CD14-positive monocyte (primary cell): ENCODE measurements at regions not wholly inside any gene's neighbourhood (a gene's known extent, or its start where the extent isn't known, plus 50 kb on each side); places are given as distances from the start of the nearest gene placed in this dataset.

Experiments used
- DNase-seq, 3 donors: peaks; one replicate each; pipeline ENCODE4 v3.0.0-alpha.2; 2011 to 2022
- H2AFZ ChIP-seq: 2 replicates; pipeline ENCODE4 v1.6.0; 2012; ENCODE audit warnings: mild to moderate bottlenecking, low read depth, low read length, inconsistent platforms; ENCODE audit not compliant: insufficient read depth, poor library complexity, severe bottlenecking
- H3K27ac ChIP-seq, 2 donors: 1 replicate in 1 of 2; 2 replicates in 1 of 2; pipeline ENCODE4 v1.5.1; 2012 to 2013; ENCODE audit warnings: low read length in 2 of 2, control low read depth in 1 of 2, inconsistent platforms in 1 of 2, low read depth in 1 of 2, mild to moderate bottlenecking in 1 of 2
- H3K27me3 ChIP-seq, 2 donors: one replicate each; pipeline versions ENCODE4 v1.6.0 to v1.6.1; 2011 to 2013; ENCODE audit warnings: low read length in 2 of 2; ENCODE audit not compliant: control insufficient read depth in 2 of 2, insufficient read depth in 2 of 2
- H3K36me3 ChIP-seq, 2 donors: replicated peaks in 1 of 2; 1 replicate in 1 of 2; 2 replicates in 1 of 2; pipeline versions ENCODE4 v1.5.1 to v1.6.1; 2012 to 2013; ENCODE audit warnings: low read length in 2 of 2, control low read depth in 1 of 2, inconsistent platforms in 1 of 2, mild to moderate bottlenecking in 1 of 2; ENCODE audit not compliant: insufficient read depth in 2 of 2, control insufficient read depth in 1 of 2
- H3K4me1 ChIP-seq, 2 donors: 1 replicate in 1 of 2; 2 replicates in 1 of 2; pipeline versions ENCODE4 v1.5.1 to v1.6.1; 2012 to 2013; ENCODE audit warnings: low read length in 2 of 2, control low read depth in 1 of 2, inconsistent platforms in 1 of 2, mild to moderate bottlenecking in 1 of 2, moderate library complexity in 1 of 2; ENCODE audit not compliant: insufficient read depth in 2 of 2, control insufficient read depth in 1 of 2
- H3K4me2 ChIP-seq: replicated peaks from 2 replicates; pipeline ENCODE3; 2012; ENCODE audit warnings: low read length, moderate library complexity, mild to moderate bottlenecking; ENCODE audit not compliant: poor library complexity, severe bottlenecking; ENCODE audit errors: extremely low read depth
- H3K4me3 ChIP-seq, 3 experiments: fragments of 200-600 bp in 1 of 3; sonication (generic) in 1 of 3; replicated peaks in 1 of 3; 1 replicate in 2 of 3; 2 replicates in 1 of 3; pipeline ENCODE4 v1.5.1; 2011 to 2013; ENCODE audit warnings: low read length in 3 of 3, mild to moderate bottlenecking in 3 of 3, control low read depth in 2 of 3, low read depth in 2 of 3, inconsistent platforms in 1 of 3, moderate library complexity in 1 of 3
- H3K79me2 ChIP-seq: 2 replicates; pipeline ENCODE4 v1.6.0; 2012; ENCODE audit warnings: mild to moderate bottlenecking, control low read depth, inconsistent platforms, low read length, moderate library complexity; ENCODE audit not compliant: insufficient read depth
- H3K9ac ChIP-seq: 2 replicates; pipeline ENCODE4 v1.6.0; 2017; ENCODE audit warnings: low read length, mild to moderate bottlenecking; ENCODE audit not compliant: insufficient read depth, poor library complexity, severe bottlenecking
- H3K9me3 ChIP-seq, 2 donors: replicated peaks in 1 of 2; 1 replicate in 1 of 2; 2 replicates in 1 of 2; pipeline versions ENCODE4 v1.5.1 to v1.6.1; 2012 to 2013; ENCODE audit warnings: low read length in 2 of 2, control low read depth in 1 of 2; ENCODE audit not compliant: control insufficient read depth in 1 of 2, insufficient read depth in 1 of 2
- H4K20me1 ChIP-seq: 2 replicates; pipeline ENCODE4 v1.6.0; 2012; ENCODE audit warnings: mild to moderate bottlenecking, low read length, control low read depth, moderate library complexity; ENCODE audit not compliant: insufficient read depth
- H3K27ac Mint-ChIP-seq, 7 donors: one replicate each; pipeline ENCODE4 v1.8.0; 2020; ENCODE audit warnings: mild to moderate bottlenecking in 7 of 7, mixed read lengths in 7 of 7, moderate library complexity in 6 of 7, inconsistent platforms in 2 of 7
- H3K27me3 Mint-ChIP-seq, 3 donors: one replicate each; pipeline ENCODE4 v1.8.0; 2021 to 2022; ENCODE audit warnings: low read depth in 3 of 3, mild to moderate bottlenecking in 3 of 3, mixed read lengths in 3 of 3, moderate library complexity in 3 of 3, inconsistent platforms in 1 of 3
- H3K36me3 Mint-ChIP-seq, 2 donors: one replicate each; pipeline ENCODE4 v1.8.0; 2020; ENCODE audit warnings: mixed read lengths in 2 of 2, inconsistent platforms in 1 of 2, mild to moderate bottlenecking in 1 of 2
- H3K4me1 Mint-ChIP-seq: one replicate; pipeline ENCODE4 v1.8.0; 2020; ENCODE audit warnings: mild to moderate bottlenecking, mixed read lengths
- H3K4me3 Mint-ChIP-seq, 2 donors: one replicate each; pipeline ENCODE4 v1.8.0; 2020; ENCODE audit warnings: mild to moderate bottlenecking in 2 of 2, mixed read lengths in 2 of 2, moderate library complexity in 1 of 2
- H3K9me3 Mint-ChIP-seq, 7 donors: one replicate each; pipeline ENCODE4 v1.8.0; 2020 to 2022; ENCODE audit warnings: mixed read lengths in 7 of 7, mild to moderate bottlenecking in 6 of 7, moderate library complexity in 6 of 7, inconsistent platforms in 2 of 7
- WGBS: methylation state at CpG from one replicate; pipeline ENCODE4 v1.1.5; 2013; ENCODE audit warnings: missing lambda C conversion rate; ENCODE audit not compliant: insufficient coverage; 5-methylcytosine and 5-hydroxymethylcytosine counted together
- intact Hi-C, 2 donors: fragments of 100-400 bp; cut with micrococcal nuclease; formaldehyde crosslinking; loops; one replicate each; pipeline versions ENCODE4 v1.15.0 to v1.15.1; 2023
- TF ChIP-seq, protein P1 (sequence below): fragments of 200-600 bp; IDR thresholded peaks from one replicate; pipeline ENCODE4 v1.8.0; 2022; ENCODE audit warnings: antibody characterized with exemption, mild to moderate bottlenecking

DNA sequence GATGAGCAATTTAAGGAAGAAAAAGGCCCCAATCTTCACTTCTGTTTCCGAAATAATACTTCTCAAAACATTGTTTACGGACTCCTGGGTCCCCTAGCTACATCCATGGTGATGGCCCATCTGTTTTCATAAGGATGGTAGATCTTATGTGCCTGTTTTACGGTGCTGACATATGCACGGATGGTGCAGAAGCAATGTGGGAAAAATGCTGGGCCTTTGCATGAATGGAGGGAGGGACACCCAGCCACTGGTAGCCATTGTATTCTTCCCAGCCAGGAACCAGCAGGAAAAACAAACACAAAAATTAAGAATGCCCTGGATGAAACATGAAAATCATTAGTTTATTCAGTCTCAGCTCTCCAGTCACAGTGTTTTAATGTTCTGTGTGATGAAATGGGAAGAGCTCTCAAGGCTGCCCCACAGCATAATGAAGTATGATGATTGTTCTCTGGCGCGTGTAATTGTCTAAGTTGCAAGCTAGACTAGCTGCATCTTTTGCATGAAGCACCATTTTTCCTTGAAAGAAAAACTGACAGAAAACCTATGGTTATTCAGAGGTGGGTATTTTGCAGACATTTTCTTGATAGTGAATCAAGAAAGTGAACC, 1201.1 kb upstream of the SLC10A2 start:
- DNase-seq, result no peak
- Histone ChIP-seq H4K20me1 (no peaks in the 10 kb centered on the region), H3K4me3 (no peak overlapping the region), H3K36me3 (no peaks in the 10 kb centered on the region), H3K9me3 (peaks cover 0 to 15% of the 10 kb centered on the region in 2 donors), H3K27ac (no peak overlapping the region), H3K9ac (no peak overlapping the region), H3K4me2 (no peak overlapping the region), H3K79me2 (no peaks in the 10 kb centered on the region), H3K27me3 (no peaks in the 10 kb centered on the region), H2AFZ (no peak overlapping the region), H3K4me1 (no peaks in the 10 kb centered on the region)
- H3K9me3 Mint-ChIP-seq, result peaks cover 0 to 10% (median 5%) of the 10 kb centered on the region in 7 donors
- H3K36me3 Mint-ChIP-seq, result no peaks in the 10 kb centered on the region
- no peaks in the 10 kb centered on the region for H3K4me1 Mint-ChIP-seq
- no peak overlapping the region for H3K27ac Mint-ChIP-seq
- H3K27me3 Mint-ChIP-seq, result no peaks in the 10 kb centered on the region
- intact Hi-C loops, result no loop called here
- WGBS, result 100% methylated on average over 2 of the region's 6 CpGs
- no peak overlapping the region for H3K4me3 Mint-ChIP-seq
- TF ChIP-seq, protein P1, sequence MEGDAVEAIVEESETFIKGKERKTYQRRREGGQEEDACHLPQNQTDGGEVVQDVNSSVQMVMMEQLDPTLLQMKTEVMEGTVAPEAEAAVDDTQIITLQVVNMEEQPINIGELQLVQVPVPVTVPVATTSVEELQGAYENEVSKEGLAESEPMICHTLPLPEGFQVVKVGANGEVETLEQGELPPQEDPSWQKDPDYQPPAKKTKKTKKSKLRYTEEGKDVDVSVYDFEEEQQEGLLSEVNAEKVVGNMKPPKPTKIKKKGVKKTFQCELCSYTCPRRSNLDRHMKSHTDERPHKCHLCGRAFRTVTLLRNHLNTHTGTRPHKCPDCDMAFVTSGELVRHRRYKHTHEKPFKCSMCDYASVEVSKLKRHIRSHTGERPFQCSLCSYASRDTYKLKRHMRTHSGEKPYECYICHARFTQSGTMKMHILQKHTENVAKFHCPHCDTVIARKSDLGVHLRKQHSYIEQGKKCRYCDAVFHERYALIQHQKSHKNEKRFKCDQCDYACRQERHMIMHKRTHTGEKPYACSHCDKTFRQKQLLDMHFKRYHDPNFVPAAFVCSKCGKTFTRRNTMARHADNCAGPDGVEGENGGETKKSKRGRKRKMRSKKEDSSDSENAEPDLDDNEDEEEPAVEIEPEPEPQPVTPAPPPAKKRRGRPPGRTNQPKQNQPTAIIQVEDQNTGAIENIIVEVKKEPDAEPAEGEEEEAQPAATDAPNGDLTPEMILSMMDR, result no peak

GRCh38 chr13:104256701-104257100, 1190.5 kb upstream of the SLC10A2 start:
- no peaks in the 10 kb centered on the region for H4K20me1 ChIP-seq
- peaks cover 7 to 8% of the 10 kb centered on the region in 2 donors for H3K9me3 ChIP-seq
- H3K27me3 ChIP-seq, result no peaks in the 10 kb centered on the region
- TF ChIP-seq, protein P1, result no peak
- no peak overlapping the region for H3K4me3 Mint-ChIP-seq
- H3K9me3 Mint-ChIP-seq, result peaks cover 0 to 10% (median 7%) of the 10 kb centered on the region in 7 donors
- intact Hi-C loops, result no loop called here
- no peak overlapping the region for H3K27ac ChIP-seq
- H3K9ac ChIP-seq, result no peak overlapping the region
- no peak for DNase-seq
- H3K4me1 ChIP-seq, result no peaks in the 10 kb centered on the region
- H3K79me2 ChIP-seq, result no peaks in the 10 kb centered on the region
- H3K4me2 ChIP-seq, result no peak overlapping the region
- no peak overlapping the region for H2AFZ ChIP-seq
- no peaks in the 10 kb centered on the region for H3K36me3 Mint-ChIP-seq
- no peak overlapping the region for H3K4me3 ChIP-seq
- H3K27me3 Mint-ChIP-seq, result no peaks in the 10 kb centered on the region
- no CpG with 5 or more reads among the region's 3 CpGs for WGBS
- H3K36me3 ChIP-seq, result no peaks in the 10 kb centered on the region
- no peak overlapping the region for H3K27ac Mint-ChIP-seq
- no peaks in the 10 kb centered on the region for H3K4me1 Mint-ChIP-seq
